Activated T-helper 1 cell treated with anti-CD3 and anti-CD28 coated beads, Interleukin-12 subunit alpha, Interleukin-12 subunit beta, Interleukin-2, Interleukin-4 antibody, amounts not matched to agents 30 ng/mL and 10 ng/mL and 1 ng/mL, durations not matched to agents 14 hours and 24 hours and 36 hours (primary cell): ENCODE measurements at regions not wholly inside any gene's neighbourhood (a gene's known extent, or its start where the extent isn't known, plus 50 kb on each side); places are given as distances from the start of the nearest gene placed in this dataset.

Experiments
- DNase-seq: peaks from one replicate; pipeline ENCODE4 v3.0.0; 2021; ENCODE audit warnings: low spot score
- H3K27ac Mint-ChIP-seq: one replicate; pipeline ENCODE4 v1.8.0; 2021; ENCODE audit warnings: mild to moderate bottlenecking, mixed read lengths
- H3K27me3 Mint-ChIP-seq: one replicate; pipeline ENCODE4 v1.8.0; 2022; ENCODE audit warnings: mild to moderate bottlenecking, moderate library complexity, mixed read lengths; ENCODE audit not compliant: insufficient read depth
- H3K36me3 Mint-ChIP-seq: one replicate; pipeline ENCODE4 v1.8.0; 2021; ENCODE audit warnings: low read depth, mixed read lengths
- H3K4me1 Mint-ChIP-seq: one replicate; pipeline ENCODE4 v1.8.0; 2021; ENCODE audit warnings: low read depth, mixed read lengths
- H3K4me3 Mint-ChIP-seq: one replicate; pipeline ENCODE4 v1.8.0; 2021; ENCODE audit warnings: mild to moderate bottlenecking, moderate library complexity, mixed read lengths
- H3K9me3 Mint-ChIP-seq: one replicate; pipeline ENCODE4 v1.8.0; 2021; ENCODE audit warnings: mixed read lengths
- intact Hi-C: fragments of 100-400 bp; cut with micrococcal nuclease; formaldehyde crosslinking; loops from one replicate; pipeline ENCODE4 v1.15.1; 2024

GRCh38 chr2:59195851-59196250 is 954.7 kb upstream of the FANCL start:
- Mint-ChIP-seq H3K9me3 (no peaks in the 10 kb centered on the region), H3K4me3 (no peak overlapping the region), H3K36me3 (no peaks in the 10 kb centered on the region), H3K4me1 (no peaks in the 10 kb centered on the region), H3K27me3 (no peaks in the 10 kb centered on the region), H3K27ac (no peak overlapping the region)
- no peak for DNase-seq
- intact Hi-C loops = no loop called here

- Mint-ChIP-seq H3K36me3 (no peaks in the 10 kb centered on the region), H3K27ac (no peak overlapping the region), H3K9me3 (no peaks in the 10 kb centered on the region), H3K4me3 (no peak overlapping the region), H3K27me3 (no peaks in the 10 kb centered on the region), H3K4me1 (no peaks in the 10 kb centered on the region)
- no peak for DNase-seq
- intact Hi-C loops = no loop called here
Observed at GRCh38 chr2:59191781-59192180, 950.7 kb upstream of the FANCL start.

GRCh38 chr2:59190518-59190917 is 949.4 kb upstream of the FANCL start:
- H3K36me3 Mint-ChIP-seq = no peaks in the 10 kb centered on the region
- H3K4me1 Mint-ChIP-seq = no peaks in the 10 kb centered on the region
- H3K27me3 Mint-ChIP-seq = no peaks in the 10 kb centered on the region
- H3K4me3 Mint-ChIP-seq = no peak overlapping the region
- H3K27ac Mint-ChIP-seq = no peak overlapping the region
- no peaks in the 10 kb centered on the region for H3K9me3 Mint-ChIP-seq
- no peak for DNase-seq
- intact Hi-C loops = no loop called here

GRCh38 chr2:59184276-59185020 is 943.3 kb upstream of the FANCL start:
- Mint-ChIP-seq H3K36me3 (no peaks in the 10 kb centered on the region), H3K27me3 (no peaks in the 10 kb centered on the region), H3K4me3 (no peak overlapping the region), H3K27ac (no peak overlapping the region), H3K4me1 (no peaks in the 10 kb centered on the region), H3K9me3 (no peaks in the 10 kb centered on the region)
- DNase-seq = no peak
- intact Hi-C loops = no loop called here

- Mint-ChIP-seq H3K4me3 (no peak overlapping the region), H3K4me1 (no peaks in the 10 kb centered on the region), H3K27me3 (no peaks in the 10 kb centered on the region), H3K27ac (no peak overlapping the region), H3K36me3 (no peaks in the 10 kb centered on the region), H3K9me3 (no peaks in the 10 kb centered on the region)
- no peak for DNase-seq
- intact Hi-C loops = no loop called here
Observed at GRCh38 chr2:59183070-59183469, 941.9 kb upstream of the FANCL start.

GRCh38 chr2:59182249-59182648 is 941.1 kb upstream of the FANCL start:
- Mint-ChIP-seq H3K36me3 (no peaks in the 10 kb centered on the region), H3K27ac (no peak overlapping the region), H3K9me3 (no peaks in the 10 kb centered on the region), H3K4me1 (no peaks in the 10 kb centered on the region), H3K4me3 (no peak overlapping the region), H3K27me3 (no peaks in the 10 kb centered on the region)
- intact Hi-C loops = no loop called here
- DNase-seq = no peak

GRCh38 chr2:59181347-59181746 is 940.2 kb upstream of the FANCL start:
- no peak for DNase-seq
- Mint-ChIP-seq H3K4me3 (no peak overlapping the region), H3K27ac (no peak overlapping the region), H3K27me3 (no peaks in the 10 kb centered on the region), H3K4me1 (no peaks in the 10 kb centered on the region), H3K9me3 (no peaks in the 10 kb centered on the region), H3K36me3 (no peaks in the 10 kb centered on the region)
- intact Hi-C loops = no loop called here

GRCh38 chr2:59180621-59181020 is 939.5 kb upstream of the FANCL start:
- Mint-ChIP-seq H3K27me3 (no peaks in the 10 kb centered on the region), H3K27ac (no peak overlapping the region), H3K4me1 (no peaks in the 10 kb centered on the region), H3K4me3 (no peak overlapping the region), H3K36me3 (no peaks in the 10 kb centered on the region), H3K9me3 (no peaks in the 10 kb centered on the region)
- DNase-seq = no peak
- intact Hi-C loops = no loop called here

GRCh38 chr2:59180111-59180510 is 939.0 kb upstream of the FANCL start:
- Mint-ChIP-seq H3K27me3 (no peaks in the 10 kb centered on the region), H3K27ac (no peak overlapping the region), H3K36me3 (no peaks in the 10 kb centered on the region), H3K4me3 (no peak overlapping the region), H3K9me3 (no peaks in the 10 kb centered on the region), H3K4me1 (no peaks in the 10 kb centered on the region)
- intact Hi-C loops = no loop called here
- no peak for DNase-seq

- intact Hi-C loops = no loop called here
- H3K36me3 Mint-ChIP-seq = no peaks in the 10 kb centered on the region
- H3K4me1 Mint-ChIP-seq = no peaks in the 10 kb centered on the region
- no peaks in the 10 kb centered on the region for H3K9me3 Mint-ChIP-seq
- no peak for DNase-seq
- H3K27ac Mint-ChIP-seq = no peak overlapping the region
- H3K4me3 Mint-ChIP-seq = no peak overlapping the region
- no peaks in the 10 kb centered on the region for H3K27me3 Mint-ChIP-seq
Observed at GRCh38 chr2:59177748-59178147, 936.6 kb upstream of the FANCL start.

- Mint-ChIP-seq H3K27me3 (no peaks in the 10 kb centered on the region), H3K36me3 (no peaks in the 10 kb centered on the region), H3K27ac (no peak overlapping the region), H3K4me3 (no peak overlapping the region), H3K4me1 (no peaks in the 10 kb centered on the region), H3K9me3 (no peaks in the 10 kb centered on the region)
- intact Hi-C loops = no loop called here
- no peak for DNase-seq
Observed at GRCh38 chr2:59176737-59177136, 935.6 kb upstream of the FANCL start.

GRCh38 chr2:59174536-59175243 is 933.6 kb upstream of the FANCL start:
- Mint-ChIP-seq H3K4me1 (no peaks in the 10 kb centered on the region), H3K4me3 (no peak overlapping the region), H3K27ac (no peak overlapping the region), H3K27me3 (no peaks in the 10 kb centered on the region), H3K9me3 (no peaks in the 10 kb centered on the region), H3K36me3 (no peaks in the 10 kb centered on the region)
- DNase-seq = no peak
- intact Hi-C loops = no loop called here

GRCh38 chr2:59173325-59173724 is 932.2 kb upstream of the FANCL start:
- intact Hi-C loops = no loop called here
- DNase-seq = no peak
- H3K4me3 Mint-ChIP-seq = no peak overlapping the region
- no peaks in the 10 kb centered on the region for H3K9me3 Mint-ChIP-seq
- H3K27me3 Mint-ChIP-seq = no peaks in the 10 kb centered on the region
- H3K27ac Mint-ChIP-seq = no peak overlapping the region
- no peaks in the 10 kb centered on the region for H3K4me1 Mint-ChIP-seq
- H3K36me3 Mint-ChIP-seq = no peaks in the 10 kb centered on the region
